SK-N-SH (cell line): ENCODE measurements at regions not wholly inside any gene's neighbourhood (a gene's known extent, or its start where the extent isn't known, plus 50 kb on each side); places are given as distances from the start of the nearest gene placed in this dataset.

Source experiments
- CTCF ChIA-PET: fragments of 300-600, 350-600 bp; formaldehyde crosslinking; extraction: SDS; loops from one replicate; lab custom pipeline; 2021; lab: Yijun Ruan, JAX
- POLR2A ChIA-PET: fragments of 350-600 bp; sonication (Branson Sonifier 250); formaldehyde crosslinking; extraction: SDS; loops from one replicate; lab custom pipeline; 2020; ENCODE audit warnings: antibody characterized with exemption, inconsistent platforms; lab: Yijun Ruan, JAX
- DNase-seq: peaks from one replicate; pipeline ENCODE4 v3.0.0; 2012
- H2AFZ ChIP-seq: fragments of 200-600 bp; sonication (generic); 2 replicates; pipeline ENCODE4 v1.8.1; 2016; ENCODE audit warnings: antibody characterized with exemption, mild to moderate bottlenecking, low read depth
- H3F3A ChIP-seq: fragments of 200-600 bp; sonication (generic); replicated peaks from 2 replicates; pipeline ENCODE3; 2016; ENCODE audit warnings: antibody characterized with exemption, mild to moderate bottlenecking; ENCODE audit not compliant: insufficient read depth
- H3K27ac ChIP-seq, 2 experiments: fragments of 200-500 bp in 1 of 2; fragments of 200-600 bp in 1 of 2; sonication (Bioruptor generic) in 1 of 2; sonication (generic), shearing (Covaris generic) in 1 of 2; 2 replicates each; pipeline versions ENCODE4 v1.5.1 to v1.6.1; 2014 to 2016; ENCODE audit warnings: low read depth in 2 of 2, inconsistent platforms in 1 of 2, low read length in 1 of 2, mild to moderate bottlenecking in 1 of 2, mixed read lengths in 1 of 2
- H3K27me3 ChIP-seq: fragments of 200-600 bp; sonication (generic), shearing (Covaris generic); 2 replicates; pipeline ENCODE4 v1.6.1; 2016; ENCODE audit warnings: mixed run types; ENCODE audit not compliant: insufficient read depth
- H3K36me3 ChIP-seq, 2 experiments: fragments of 200-500 bp in 1 of 2; fragments of 200-600 bp in 1 of 2; sonication (Bioruptor generic) in 1 of 2; sonication (generic) in 1 of 2; replicated peaks in 1 of 2; 2 replicates each; pipeline versions ENCODE3 to v1.5.1; 2014 to 2016; ENCODE audit warnings: low read length in 1 of 2, mild to moderate bottlenecking in 1 of 2; ENCODE audit not compliant: insufficient read depth in 2 of 2, control insufficient read depth in 1 of 2
- H3K4me1 ChIP-seq, 2 experiments: fragments of 200-500 bp in 1 of 2; fragments of 200-600 bp in 1 of 2; sonication (Bioruptor generic) in 1 of 2; sonication (generic), shearing (Covaris generic) in 1 of 2; 2 replicates each; pipeline versions ENCODE4 v1.5.1 to v1.6.1; 2014 to 2016; ENCODE audit warnings: low read depth in 1 of 2, low read length in 1 of 2, mixed run types in 1 of 2; ENCODE audit not compliant: insufficient read depth in 2 of 2, control insufficient read depth in 1 of 2
- H3K4me2 ChIP-seq: fragments of 200-600 bp; sonication (generic), shearing (Covaris generic); 2 replicates; pipeline ENCODE4 v1.6.1; 2017; ENCODE audit warnings: mixed run types
- H3K4me3 ChIP-seq, 2 experiments: fragments of 200-500 bp in 1 of 2; fragments of 200-600 bp in 1 of 2; sonication (Bioruptor generic) in 1 of 2; sonication (generic), shearing (Covaris generic) in 1 of 2; 2 replicates each; pipeline versions ENCODE4 v1.5.1 to v1.8.1; 2014 to 2016; ENCODE audit warnings: low read depth in 2 of 2, inconsistent platforms in 1 of 2, low read length in 1 of 2, mild to moderate bottlenecking in 1 of 2, mixed read lengths in 1 of 2, moderate library complexity in 1 of 2
- H3K79me2 ChIP-seq: fragments of 200-600 bp; sonication (generic); 2 replicates; pipeline ENCODE4 v1.8.1; 2017; ENCODE audit warnings: mild to moderate bottlenecking; ENCODE audit not compliant: insufficient read depth
- H3K9ac ChIP-seq: fragments of 200-600 bp; sonication (generic); 2 replicates; pipeline ENCODE4 v1.6.1; 2017; ENCODE audit warnings: mixed run types
- H3K9me2 ChIP-seq: fragments of 200-600 bp; sonication (generic); 2 replicates; pipeline ENCODE4 v1.6.1; 2017; ENCODE audit warnings: mixed run types
- H3K9me3 ChIP-seq: fragments of 200-600 bp; sonication (generic); 2 replicates; pipeline ENCODE4 v1.6.1; 2017; ENCODE audit warnings: mixed run types, mild to moderate bottlenecking, moderate library complexity
- H4K20me1 ChIP-seq: fragments of 200-600 bp; sonication (generic); 2 replicates; pipeline ENCODE4 v1.6.1; 2017; ENCODE audit warnings: mild to moderate bottlenecking, mixed run types; ENCODE audit not compliant: insufficient read depth
- EP300 ChIP-seq, 2 experiments: IDR thresholded peaks; 2 replicates each; pipeline versions ENCODE4 v1.4.0 to v1.6.1; 2012; ENCODE audit warnings: borderline replicate concordance in 1 of 2, low read depth in 1 of 2, low read length in 1 of 2
- FOXJ3 ChIP-seq: sonication (generic); formaldehyde crosslinking; IDR thresholded peaks from 2 replicates; pipeline ENCODE4 v1.5.1; 2020; ENCODE audit warnings: mild to moderate bottlenecking, missing genetic modification reagents
- JUND ChIP-seq: IDR thresholded peaks from 2 replicates; pipeline ENCODE4 v1.4.0; 2012
- MXI1 ChIP-seq: IDR thresholded peaks from 2 replicates; pipeline ENCODE4 v1.6.1; 2012; ENCODE audit warnings: mild to moderate bottlenecking, low read depth, low read length, improper control_type of control experiment
- RAD21 ChIP-seq: IDR thresholded peaks from 2 replicates; pipeline ENCODE4 v1.6.1; 2012; ENCODE audit warnings: mild to moderate bottlenecking, low read length
- TAF1 ChIP-seq: IDR thresholded peaks from 2 replicates; pipeline ENCODE4 v1.6.1; 2012; ENCODE audit warnings: low read depth, mild to moderate bottlenecking, low read length, moderate library complexity, borderline replicate concordance
- TCF12 ChIP-seq: IDR thresholded peaks from 2 replicates; pipeline ENCODE4 v1.4.0; 2012
- TEAD4 ChIP-seq: IDR thresholded peaks from 2 replicates; pipeline ENCODE4 v1.4.0; 2012; ENCODE audit warnings: mild to moderate bottlenecking, borderline replicate concordance; ENCODE audit not compliant: insufficient read depth
- WGBS: methylation state at CpG from one replicate; pipeline ENCODE4 v1.1.6; 2017; ENCODE audit warnings: low lambda C conversion rate; 5-methylcytosine and 5-hydroxymethylcytosine counted together
- TF ChIP-seq, protein P1 (sequence below): fragments of 150-350 bp; IDR thresholded peaks from 2 replicates; pipeline ENCODE4 v1.6.1; 2017; ENCODE audit warnings: antibody characterized with exemption, low read length, low read depth, borderline replicate concordance
- TF ChIP-seq, protein P2 (sequence below): fragments of 150-350 bp; IDR thresholded peaks from 2 replicates; pipeline ENCODE4 v1.6.1; 2016; ENCODE audit warnings: mild to moderate bottlenecking, low read depth, low read length
- TF ChIP-seq, protein P3 (sequence below): IDR thresholded peaks from 2 replicates; pipeline ENCODE4 v1.4.0; 2012; ENCODE audit warnings: low read depth, borderline replicate concordance
- TF ChIP-seq, protein P4 (sequence below): IDR thresholded peaks from 2 replicates; pipeline ENCODE4 v1.4.0; 2012; ENCODE audit warnings: low read depth, borderline replicate concordance
- TF ChIP-seq, protein P5 (sequence below): IDR thresholded peaks from 2 replicates; pipeline ENCODE4 v1.6.1; 2012; ENCODE audit warnings: mild to moderate bottlenecking, low read depth, low read length, moderate library complexity

DNA sequence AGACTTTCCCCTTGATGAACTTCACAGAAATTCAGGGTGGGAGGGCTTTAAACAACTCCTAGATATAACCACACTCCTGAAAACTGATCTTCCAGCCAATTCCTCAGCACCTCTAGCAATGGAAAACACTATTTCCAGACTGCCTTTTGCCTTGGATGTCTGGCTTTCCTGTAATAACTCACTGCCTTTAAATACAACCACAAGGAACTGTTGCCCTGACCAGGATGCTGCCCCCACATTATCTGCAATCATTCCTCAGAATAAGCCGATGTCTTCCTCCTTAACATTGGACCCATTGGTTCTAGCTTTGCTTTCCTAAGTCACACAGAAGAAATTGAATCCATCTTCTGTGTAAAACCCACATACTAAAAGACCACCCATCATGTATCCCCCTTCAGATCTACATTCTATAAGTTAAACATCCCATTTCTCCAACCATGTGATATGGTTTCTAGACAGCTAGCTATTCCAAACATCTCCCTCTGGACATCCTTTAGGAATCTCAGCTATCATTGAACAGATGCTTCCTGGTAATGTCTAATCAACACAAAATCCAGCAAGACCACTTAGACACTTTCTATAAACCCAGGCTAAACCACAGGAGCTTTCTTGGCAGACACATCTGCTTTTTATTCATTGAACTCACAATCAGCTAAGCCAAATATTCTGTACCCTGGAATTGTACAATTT is 95.9 kb upstream of the KCNQ5 start:
- CTCF ChIA-PET, result no interaction called here
- 84% methylated on average over 1 of the region's 1 CpG for WGBS
- H3K79me2 ChIP-seq, result no peaks in the 10 kb centered on the region
- H3K27me3 ChIP-seq, result no peaks in the 10 kb centered on the region
- no peak for DNase-seq
- no peak overlapping the region for H3K4me2 ChIP-seq
- H2AFZ ChIP-seq, result no peak overlapping the region
- no peaks in the 10 kb centered on the region for H3F3A ChIP-seq
- no peak overlapping the region for H3K4me3 ChIP-seq
- H3K4me1 ChIP-seq, result peaks cover 0 to 4% of the 10 kb centered on the region in 2 experiments; a peak in 1 of 4 replicates
- H4K20me1 ChIP-seq, result no peaks in the 10 kb centered on the region
- no peaks in the 10 kb centered on the region for H3K9me2 ChIP-seq
- no peaks in the 10 kb centered on the region for H3K9me3 ChIP-seq
- TF ChIP-seq TEAD4 (no peak), TCF12 (peak; percentile 28; the same call in 1 of the 2 replicates)
- TF ChIP-seq, all 33 proteins: peak for 1
- POLR2A ChIA-PET, result no interaction called here
- Histone ChIP-seq H3K27ac (no peak overlapping the region; a peak in 1 of 4 replicates), H3K9ac (no peak overlapping the region), H3K36me3 (no peaks in the 10 kb centered on the region)

DNA sequence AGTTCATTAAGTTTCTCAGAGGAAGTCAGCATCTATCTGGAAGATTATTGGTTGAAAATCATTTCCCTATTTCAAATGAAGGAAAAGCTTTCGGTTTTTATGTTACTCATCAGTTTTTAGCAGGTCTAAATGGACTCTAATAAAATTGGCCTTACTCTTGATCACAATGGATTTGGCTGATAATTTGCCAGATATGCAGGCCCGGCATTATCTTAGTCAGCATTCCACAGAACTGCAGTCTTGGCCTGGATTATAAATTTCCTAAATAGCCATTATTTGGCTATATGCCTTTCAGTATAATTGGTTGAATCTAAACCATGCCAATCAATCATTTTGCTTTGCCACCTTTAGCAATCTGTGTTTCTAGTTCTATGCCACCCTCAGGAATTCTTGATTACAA is 91.7 kb upstream of the KCNQ5 start:
- Histone ChIP-seq H2AFZ (peak overlapping the region; percentile 21; the same call in 1 of the 2 replicates), H3K27me3 (no peaks in the 10 kb centered on the region)
- 10% methylated on average over 2 of the region's 2 CpGs for WGBS
- TF ChIP-seq TAF1 (no peak), MXI1 (no peak), JUND (no peak), FOXJ3 (CRISPR knock-in tag) (no peak), EP300 (IDR thresholded peaks at IDR 0.05; ENCODE audit: borderline replicate concordance in 1 of 2, low read depth in 1 of 2, low read length in 1 of 2) (no peak), RAD21 (no peak)
- TF ChIP-seq, protein P1, sequence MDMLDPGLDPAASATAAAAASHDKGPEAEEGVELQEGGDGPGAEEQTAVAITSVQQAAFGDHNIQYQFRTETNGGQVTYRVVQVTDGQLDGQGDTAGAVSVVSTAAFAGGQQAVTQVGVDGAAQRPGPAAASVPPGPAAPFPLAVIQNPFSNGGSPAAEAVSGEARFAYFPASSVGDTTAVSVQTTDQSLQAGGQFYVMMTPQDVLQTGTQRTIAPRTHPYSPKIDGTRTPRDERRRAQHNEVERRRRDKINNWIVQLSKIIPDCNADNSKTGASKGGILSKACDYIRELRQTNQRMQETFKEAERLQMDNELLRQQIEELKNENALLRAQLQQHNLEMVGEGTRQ, result no peak
- TF ChIP-seq, protein P2, sequence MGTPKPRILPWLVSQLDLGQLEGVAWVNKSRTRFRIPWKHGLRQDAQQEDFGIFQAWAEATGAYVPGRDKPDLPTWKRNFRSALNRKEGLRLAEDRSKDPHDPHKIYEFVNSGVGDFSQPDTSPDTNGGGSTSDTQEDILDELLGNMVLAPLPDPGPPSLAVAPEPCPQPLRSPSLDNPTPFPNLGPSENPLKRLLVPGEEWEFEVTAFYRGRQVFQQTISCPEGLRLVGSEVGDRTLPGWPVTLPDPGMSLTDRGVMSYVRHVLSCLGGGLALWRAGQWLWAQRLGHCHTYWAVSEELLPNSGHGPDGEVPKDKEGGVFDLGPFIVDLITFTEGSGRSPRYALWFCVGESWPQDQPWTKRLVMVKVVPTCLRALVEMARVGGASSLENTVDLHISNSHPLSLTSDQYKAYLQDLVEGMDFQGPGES, result no peak
- TF ChIP-seq, protein P3, sequence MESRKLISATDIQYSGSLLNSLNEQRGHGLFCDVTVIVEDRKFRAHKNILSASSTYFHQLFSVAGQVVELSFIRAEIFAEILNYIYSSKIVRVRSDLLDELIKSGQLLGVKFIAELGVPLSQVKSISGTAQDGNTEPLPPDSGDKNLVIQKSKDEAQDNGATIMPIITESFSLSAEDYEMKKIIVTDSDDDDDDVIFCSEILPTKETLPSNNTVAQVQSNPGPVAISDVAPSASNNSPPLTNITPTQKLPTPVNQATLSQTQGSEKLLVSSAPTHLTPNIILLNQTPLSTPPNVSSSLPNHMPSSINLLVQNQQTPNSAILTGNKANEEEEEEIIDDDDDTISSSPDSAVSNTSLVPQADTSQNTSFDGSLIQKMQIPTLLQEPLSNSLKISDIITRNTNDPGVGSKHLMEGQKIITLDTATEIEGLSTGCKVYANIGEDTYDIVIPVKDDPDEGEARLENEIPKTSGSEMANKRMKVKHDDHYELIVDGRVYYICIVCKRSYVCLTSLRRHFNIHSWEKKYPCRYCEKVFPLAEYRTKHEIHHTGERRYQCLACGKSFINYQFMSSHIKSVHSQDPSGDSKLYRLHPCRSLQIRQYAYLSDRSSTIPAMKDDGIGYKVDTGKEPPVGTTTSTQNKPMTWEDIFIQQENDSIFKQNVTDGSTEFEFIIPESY, result no peak
- TF ChIP-seq, protein P4, sequence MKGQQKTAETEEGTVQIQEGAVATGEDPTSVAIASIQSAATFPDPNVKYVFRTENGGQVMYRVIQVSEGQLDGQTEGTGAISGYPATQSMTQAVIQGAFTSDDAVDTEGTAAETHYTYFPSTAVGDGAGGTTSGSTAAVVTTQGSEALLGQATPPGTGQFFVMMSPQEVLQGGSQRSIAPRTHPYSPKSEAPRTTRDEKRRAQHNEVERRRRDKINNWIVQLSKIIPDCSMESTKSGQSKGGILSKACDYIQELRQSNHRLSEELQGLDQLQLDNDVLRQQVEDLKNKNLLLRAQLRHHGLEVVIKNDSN, result no peak
- TF ChIP-seq, protein P5, sequence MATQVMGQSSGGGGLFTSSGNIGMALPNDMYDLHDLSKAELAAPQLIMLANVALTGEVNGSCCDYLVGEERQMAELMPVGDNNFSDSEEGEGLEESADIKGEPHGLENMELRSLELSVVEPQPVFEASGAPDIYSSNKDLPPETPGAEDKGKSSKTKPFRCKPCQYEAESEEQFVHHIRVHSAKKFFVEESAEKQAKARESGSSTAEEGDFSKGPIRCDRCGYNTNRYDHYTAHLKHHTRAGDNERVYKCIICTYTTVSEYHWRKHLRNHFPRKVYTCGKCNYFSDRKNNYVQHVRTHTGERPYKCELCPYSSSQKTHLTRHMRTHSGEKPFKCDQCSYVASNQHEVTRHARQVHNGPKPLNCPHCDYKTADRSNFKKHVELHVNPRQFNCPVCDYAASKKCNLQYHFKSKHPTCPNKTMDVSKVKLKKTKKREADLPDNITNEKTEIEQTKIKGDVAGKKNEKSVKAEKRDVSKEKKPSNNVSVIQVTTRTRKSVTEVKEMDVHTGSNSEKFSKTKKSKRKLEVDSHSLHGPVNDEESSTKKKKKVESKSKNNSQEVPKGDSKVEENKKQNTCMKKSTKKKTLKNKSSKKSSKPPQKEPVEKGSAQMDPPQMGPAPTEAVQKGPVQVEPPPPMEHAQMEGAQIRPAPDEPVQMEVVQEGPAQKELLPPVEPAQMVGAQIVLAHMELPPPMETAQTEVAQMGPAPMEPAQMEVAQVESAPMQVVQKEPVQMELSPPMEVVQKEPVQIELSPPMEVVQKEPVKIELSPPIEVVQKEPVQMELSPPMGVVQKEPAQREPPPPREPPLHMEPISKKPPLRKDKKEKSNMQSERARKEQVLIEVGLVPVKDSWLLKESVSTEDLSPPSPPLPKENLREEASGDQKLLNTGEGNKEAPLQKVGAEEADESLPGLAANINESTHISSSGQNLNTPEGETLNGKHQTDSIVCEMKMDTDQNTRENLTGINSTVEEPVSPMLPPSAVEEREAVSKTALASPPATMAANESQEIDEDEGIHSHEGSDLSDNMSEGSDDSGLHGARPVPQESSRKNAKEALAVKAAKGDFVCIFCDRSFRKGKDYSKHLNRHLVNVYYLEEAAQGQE, result no peak
- TF ChIP-seq, all 33 proteins: peak for 0
- H3K9me2 ChIP-seq, result no peaks in the 10 kb centered on the region
- no peaks in the 10 kb centered on the region for H3K9me3 ChIP-seq
- no peak for DNase-seq
- no peaks in the 10 kb centered on the region for H4K20me1 ChIP-seq
- H3K4me2 ChIP-seq, result no peak overlapping the region
- H3K27ac ChIP-seq, result no peak overlapping the region
- no peaks in the 10 kb centered on the region for H3K79me2 ChIP-seq
- CTCF ChIA-PET, result no interaction called here
- POLR2A ChIA-PET, result no interaction called here
- no peaks in the 10 kb centered on the region for H3F3A ChIP-seq
- H3K9ac ChIP-seq, result no peak overlapping the region
- no peaks in the 10 kb centered on the region for H3K36me3 ChIP-seq
- no peak overlapping the region for H3K4me3 ChIP-seq
- peaks cover 0 to 8% of the 10 kb centered on the region in 2 experiments; a peak in 1 of 4 replicates for H3K4me1 ChIP-seq
